SHP77 treated with DMSO at 0.1 percent for 48 hours (cell line): ENCODE measurements at regions not wholly inside any gene's neighbourhood (a gene's known extent, or its start where the extent isn't known, plus 50 kb on each side); places are given as distances from the start of the nearest gene placed in this dataset.
"Not testable (repeated sequence)": the region's sequence is repeated elsewhere in the genome, so short reads cannot be mapped to it uniquely, and the experiment has no call there.

Experiments
- DNase-seq: peaks from one replicate; lab custom pipeline; 2025; lab: John Stamatoyannopoulos, UW

- DNase-seq: no peak
Measured at GRCh38 chr20:39766333-39766732, 804.2 kb downstream of the DHX35 start.

- no peak for DNase-seq
Measured at GRCh38 chr20:39762716-39763115, 800.6 kb downstream of the DHX35 start.

- no peak for DNase-seq
Measured at GRCh38 chr20:39758876-39759275, 796.7 kb downstream of the DHX35 start.

- no peak for DNase-seq
Measured at GRCh38 chr20:39756828-39757227, 794.7 kb downstream of the DHX35 start.

GRCh38 chr20:39756369-39756768 is 794.2 kb downstream of the DHX35 start:
- no peak for DNase-seq

- no peak for DNase-seq
Measured at GRCh38 chr20:39752262-39752876, 790.2 kb downstream of the DHX35 start.

GRCh38 chr20:39751557-39752137 is 789.5 kb downstream of the DHX35 start:
- DNase-seq: no peak

GRCh38 chr20:39745380-39745779 is 783.2 kb downstream of the DHX35 start:
- DNase-seq: no peak

GRCh38 chr20:39738651-39739050 is 776.5 kb downstream of the DHX35 start:
- no peak for DNase-seq

- no peak for DNase-seq
Measured at GRCh38 chr20:39736434-39737327, 774.5 kb downstream of the DHX35 start.

- not testable (repeated sequence) for DNase-seq
Measured at GRCh38 chr20:39725513-39725912, 763.4 kb downstream of the DHX35 start.

GRCh38 chr20:39719293-39719692 is 757.1 kb downstream of the DHX35 start:
- DNase-seq: no peak

GRCh38 chr20:39717936-39718335 is 755.8 kb downstream of the DHX35 start:
- no peak for DNase-seq

GRCh38 chr20:39716796-39717341 is 754.7 kb downstream of the DHX35 start:
- DNase-seq: no peak

GRCh38 chr20:39713076-39713840 is 751.1 kb downstream of the DHX35 start:
- no peak for DNase-seq

GRCh38 chr20:39706184-39706663 is 744.1 kb downstream of the DHX35 start:
- no peak for DNase-seq

- DNase-seq: no peak
Measured at GRCh38 chr20:39705032-39705431, 742.9 kb downstream of the DHX35 start.

GRCh38 chr20:39703357-39703756 is 741.2 kb downstream of the DHX35 start:
- not testable (repeated sequence) for DNase-seq

GRCh38 chr20:39702701-39703349 is 740.7 kb downstream of the DHX35 start:
- DNase-seq: no peak

GRCh38 chr20:39700528-39700927 is 738.4 kb downstream of the DHX35 start:
- no peak for DNase-seq

- no peak for DNase-seq
Measured at GRCh38 chr20:39699166-39699725, 737.1 kb downstream of the DHX35 start.
